C1 segment of cervical spinal cord (tissue), 14 donors: ENCODE measurements at regions not wholly inside any gene's neighbourhood (a gene's known extent, or its start where the extent isn't known, plus 50 kb on each side); places are given as distances from the start of the nearest gene placed in this dataset.

Source experiments
- DNase-seq, 14 donors: peaks; one replicate each; lab custom pipeline; 2025; lab: John Stamatoyannopoulos, UW

DNA sequence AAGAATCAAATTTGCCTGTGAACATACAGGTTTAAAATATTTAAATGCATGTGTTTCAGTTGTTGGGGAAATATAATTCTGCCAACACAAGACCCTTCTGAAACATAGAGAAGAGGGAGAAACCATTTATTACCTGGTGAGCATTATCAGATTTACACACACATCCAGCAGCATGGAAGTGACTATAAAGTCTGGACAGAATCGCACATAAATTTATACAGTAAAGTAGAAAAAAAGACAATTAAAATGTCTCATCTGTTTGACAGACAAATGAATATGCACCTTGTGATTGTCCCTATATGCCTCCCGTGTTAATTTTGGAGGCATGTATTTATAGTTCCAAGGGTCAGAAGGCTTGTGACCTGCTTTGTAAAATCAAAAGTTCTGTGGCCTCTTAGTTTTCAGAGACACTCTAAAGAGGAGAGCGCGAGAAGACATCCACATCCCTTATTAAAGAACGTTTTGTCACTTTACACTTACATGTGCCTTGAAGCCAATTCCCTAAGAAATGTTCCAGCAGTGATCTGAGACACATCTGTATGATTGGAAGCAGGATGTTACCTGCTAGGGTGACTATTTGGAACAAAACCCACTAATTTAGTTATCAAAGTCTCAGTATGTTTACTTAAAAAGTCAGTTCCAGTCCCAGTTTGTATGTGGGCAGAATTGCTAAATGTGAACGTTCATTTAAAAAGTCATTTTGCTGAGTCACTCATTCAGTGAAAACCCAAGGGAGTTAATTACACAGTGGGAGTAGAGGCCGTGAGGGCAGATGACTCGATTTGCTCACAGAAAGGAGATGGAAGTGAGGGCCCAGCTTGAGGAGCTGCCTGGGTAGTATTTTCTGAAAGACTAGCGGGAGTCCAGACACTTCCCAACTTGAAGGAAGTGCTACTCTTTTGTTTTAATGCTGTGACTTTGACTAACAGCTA is 527.6 kb upstream of the MEX3C start:
- no peak for DNase-seq

DNA sequence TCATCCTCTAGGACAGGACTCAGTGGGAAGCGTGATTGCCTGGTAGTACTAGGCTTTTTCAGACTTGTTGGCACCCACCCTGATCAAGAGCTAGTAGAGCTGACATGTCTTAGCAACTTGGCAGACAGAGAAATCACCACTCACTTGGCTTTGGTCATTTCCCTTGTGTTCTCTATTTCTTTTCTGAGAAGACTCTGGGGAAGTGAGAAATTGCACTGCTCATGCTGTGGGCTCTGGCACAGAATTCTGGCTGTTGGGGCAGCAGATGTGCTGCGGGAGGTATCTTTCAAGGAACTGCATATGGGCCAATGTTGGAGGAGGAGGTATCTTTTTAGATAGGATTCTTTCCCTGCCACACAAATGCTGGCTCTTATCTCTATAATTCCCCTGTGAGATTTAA is 529.1 kb upstream of the MEX3C start:
- DNase-seq = no peak

DNA sequence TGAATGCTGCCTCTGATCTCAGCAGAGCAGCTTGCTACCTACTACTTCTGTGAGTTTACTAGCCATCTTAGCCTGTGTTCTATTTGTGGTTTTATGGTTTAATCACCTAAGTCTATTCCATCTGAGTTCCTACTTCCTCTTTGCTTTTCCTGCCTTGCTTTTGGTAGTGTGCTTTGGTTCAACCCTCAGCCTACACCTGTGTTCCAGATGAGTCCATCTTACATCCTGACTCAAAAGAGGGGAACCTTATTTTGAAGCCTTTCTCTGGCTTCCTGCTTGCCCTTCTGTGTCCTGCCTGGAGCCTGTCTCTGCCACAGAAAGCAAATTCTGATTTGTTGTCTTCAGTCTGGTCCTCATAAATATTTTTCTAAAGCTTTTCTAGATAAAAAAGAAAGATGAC is 530.3 kb upstream of the MEX3C start:
- DNase-seq = no peak

DNA sequence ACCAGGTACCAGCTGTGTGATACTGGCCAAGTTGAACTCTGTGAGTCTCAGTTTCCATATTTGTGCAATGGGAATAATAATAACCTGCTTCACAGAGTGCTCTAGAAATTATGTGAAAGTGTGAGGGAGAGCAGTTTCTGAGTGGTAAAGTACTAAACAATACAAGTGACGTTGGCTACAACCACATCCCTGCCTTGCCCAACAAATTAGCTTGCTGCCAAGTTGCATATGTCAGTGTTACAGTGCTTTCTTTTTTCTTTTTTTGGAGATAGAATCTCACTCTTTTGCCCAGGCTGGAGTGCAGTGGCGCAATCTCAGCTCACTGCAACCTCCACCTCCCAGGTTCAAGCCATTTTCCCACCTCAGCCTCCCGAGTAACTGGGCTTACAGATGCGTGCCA is 533.6 kb upstream of the MEX3C start:
- DNase-seq = no peak

DNA sequence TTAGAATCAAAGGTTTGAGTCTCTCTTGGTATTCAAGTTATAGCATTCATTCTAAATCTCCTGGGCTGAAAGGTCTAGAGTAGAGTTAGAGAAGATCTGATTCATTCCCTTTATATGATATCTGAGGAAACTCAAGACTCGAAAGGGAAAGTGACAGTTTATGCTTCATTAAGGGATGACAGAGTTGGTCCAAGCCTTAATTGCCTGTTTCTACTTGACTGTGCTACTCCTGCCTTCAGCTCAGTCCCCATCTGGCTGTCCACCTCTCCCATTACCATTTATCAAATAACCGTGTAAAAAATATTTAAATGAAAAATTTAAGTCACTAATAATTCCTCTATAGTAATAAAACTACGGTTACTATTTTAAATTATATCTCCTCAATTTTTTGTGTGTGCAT is 537.1 kb upstream of the MEX3C start:
- no peak for DNase-seq

DNA sequence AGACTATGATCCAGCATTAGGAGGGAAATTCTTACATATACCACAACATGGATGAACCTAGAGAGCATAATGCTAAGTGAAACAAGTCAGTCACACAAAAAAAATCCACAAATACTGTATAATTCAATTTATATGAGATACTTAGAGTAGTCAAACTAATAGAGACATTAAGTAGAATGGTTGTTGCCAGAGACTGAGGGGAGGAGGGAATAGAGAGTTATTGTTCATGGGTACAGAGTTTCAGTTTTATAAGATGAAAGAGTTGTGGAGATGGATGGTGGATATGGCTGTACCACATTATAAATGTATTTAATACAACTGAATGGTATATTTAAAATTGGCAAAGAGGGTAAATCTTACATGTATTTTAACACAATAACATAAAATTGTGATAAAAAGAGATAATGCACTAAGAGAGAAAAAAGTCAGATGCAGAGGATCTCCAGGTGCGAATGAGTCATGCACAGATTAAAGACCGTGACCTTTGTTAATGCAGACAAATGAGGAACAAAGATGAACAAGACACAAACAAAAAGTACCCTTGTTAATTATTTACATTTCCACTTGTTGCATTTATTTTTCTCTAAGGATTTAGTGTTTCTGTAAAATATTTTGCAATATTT is 541.7 kb upstream of the MEX3C start:
- no peak for DNase-seq

DNA sequence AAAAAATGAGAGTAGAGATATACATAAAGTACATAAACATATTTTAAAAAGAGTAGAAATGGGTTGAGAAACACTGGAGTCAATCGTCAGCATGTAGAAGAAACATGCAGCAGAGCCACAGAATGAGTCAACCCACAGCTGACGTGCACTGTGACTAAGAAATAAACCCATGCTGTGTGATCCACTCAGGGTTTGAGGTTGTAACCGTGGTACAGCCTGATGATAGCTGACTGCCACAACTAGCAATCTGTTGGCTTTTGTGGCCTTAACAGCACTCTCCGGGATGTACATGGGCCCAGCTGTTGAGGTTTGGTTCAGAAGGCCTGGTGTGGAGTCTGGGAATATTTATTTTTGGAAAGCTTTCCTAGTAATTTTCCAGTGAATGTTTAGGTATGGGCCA is 554.4 kb upstream of the MEX3C start:
- no peak for DNase-seq

DNA sequence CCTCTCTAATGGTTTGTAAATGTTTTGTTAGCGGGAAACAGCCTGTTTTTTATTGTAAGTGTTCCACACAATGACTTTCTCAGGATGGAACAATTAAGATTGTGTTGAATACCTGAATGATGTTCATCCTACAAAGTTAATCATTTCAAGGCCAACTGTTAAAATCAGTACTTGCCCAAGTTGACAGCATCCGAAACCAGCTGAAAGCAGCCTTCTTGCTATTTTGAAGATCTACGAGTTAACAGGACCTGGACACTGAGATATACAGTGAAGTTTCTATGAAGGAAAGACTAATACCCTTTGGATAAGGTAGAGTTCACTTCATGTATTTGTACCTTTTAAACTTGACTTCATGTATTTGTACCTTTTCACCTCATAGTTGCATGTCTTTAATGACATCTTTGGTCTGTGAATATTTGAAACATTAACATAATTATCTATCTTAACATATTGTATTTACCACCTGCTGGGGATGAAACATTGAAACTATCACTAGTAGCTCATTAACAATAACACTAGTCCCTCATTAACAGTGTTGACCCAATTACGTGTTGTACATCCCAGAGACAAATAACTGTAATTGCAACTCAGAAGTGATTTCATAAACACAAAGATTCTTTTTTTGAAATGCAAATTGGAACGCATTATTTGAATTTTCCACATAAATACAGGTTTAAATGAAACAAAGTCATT is 556.0 kb upstream of the MEX3C start:
- no peak for DNase-seq

DNA sequence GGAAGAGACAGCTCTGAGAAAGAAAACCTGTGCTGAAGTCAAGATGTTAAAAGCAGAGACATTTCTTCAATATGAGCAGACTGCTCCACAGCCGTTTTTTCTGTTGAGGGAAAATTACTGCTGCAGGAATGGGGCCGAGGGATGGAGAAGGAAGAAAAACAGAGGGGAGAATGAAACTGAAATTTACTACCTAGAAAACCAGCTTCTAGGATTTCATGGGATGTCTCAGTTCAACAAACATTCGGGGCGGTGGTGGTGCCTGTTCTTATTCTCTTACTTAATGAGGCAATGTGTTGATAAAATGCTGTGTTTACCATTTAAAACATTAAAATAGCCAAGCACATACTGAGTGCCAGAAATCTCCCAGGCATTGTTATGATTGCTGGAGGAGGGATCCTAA is 557.1 kb upstream of the MEX3C start:
- DNase-seq = no peak

DNA sequence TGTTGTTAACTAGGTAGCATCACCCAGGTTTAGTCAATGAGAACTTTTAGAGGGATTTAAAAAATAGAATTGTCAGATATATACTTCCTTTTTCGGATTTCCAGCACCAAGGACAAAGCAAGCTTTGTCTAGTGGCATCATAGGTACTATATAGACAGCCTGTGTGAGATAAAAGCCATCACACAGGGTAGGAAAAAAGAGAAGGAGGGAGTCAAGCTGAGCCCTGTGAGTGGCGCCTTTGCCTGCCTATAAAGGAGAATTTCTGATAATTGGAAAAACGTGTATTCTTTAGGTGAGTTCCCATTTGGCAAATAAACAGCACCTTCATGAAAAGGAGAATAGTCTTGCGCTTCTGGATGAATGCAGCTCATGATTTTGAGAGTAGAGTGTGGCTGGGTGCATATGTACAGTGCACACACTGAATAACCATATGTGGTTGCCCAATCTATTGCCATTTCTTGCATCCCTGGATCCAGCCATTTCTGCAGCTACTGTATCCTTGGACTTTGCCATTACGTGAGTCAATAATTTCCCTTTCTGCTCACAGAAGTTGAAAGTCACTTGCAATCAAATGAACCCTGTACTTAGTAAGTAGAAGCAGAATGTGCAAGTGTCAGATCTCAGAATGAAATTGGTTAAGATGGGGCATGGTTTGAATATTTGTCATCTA is 559.9 kb upstream of the MEX3C start:
- no peak for DNase-seq

DNA sequence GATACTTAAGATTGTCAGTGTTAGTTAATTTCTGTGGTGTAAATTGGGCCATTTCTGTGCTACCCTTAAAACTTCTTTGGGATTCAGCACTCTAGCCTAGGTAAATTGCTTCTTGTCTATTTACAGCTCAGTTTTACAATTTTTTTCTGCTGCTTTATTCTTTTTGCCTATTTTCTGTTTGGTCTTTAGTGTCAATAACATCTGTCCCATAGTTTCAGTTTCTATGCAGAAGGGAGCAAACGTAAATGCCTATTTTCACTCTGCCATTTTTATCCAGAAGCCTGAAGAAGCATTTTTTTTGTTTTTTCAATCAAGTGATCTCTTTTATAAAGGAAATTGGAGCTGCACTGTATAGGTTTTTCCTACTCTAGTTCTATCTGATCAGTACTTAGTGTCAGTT is 564.9 kb upstream of the MEX3C start:
- DNase-seq = no peak

DNA sequence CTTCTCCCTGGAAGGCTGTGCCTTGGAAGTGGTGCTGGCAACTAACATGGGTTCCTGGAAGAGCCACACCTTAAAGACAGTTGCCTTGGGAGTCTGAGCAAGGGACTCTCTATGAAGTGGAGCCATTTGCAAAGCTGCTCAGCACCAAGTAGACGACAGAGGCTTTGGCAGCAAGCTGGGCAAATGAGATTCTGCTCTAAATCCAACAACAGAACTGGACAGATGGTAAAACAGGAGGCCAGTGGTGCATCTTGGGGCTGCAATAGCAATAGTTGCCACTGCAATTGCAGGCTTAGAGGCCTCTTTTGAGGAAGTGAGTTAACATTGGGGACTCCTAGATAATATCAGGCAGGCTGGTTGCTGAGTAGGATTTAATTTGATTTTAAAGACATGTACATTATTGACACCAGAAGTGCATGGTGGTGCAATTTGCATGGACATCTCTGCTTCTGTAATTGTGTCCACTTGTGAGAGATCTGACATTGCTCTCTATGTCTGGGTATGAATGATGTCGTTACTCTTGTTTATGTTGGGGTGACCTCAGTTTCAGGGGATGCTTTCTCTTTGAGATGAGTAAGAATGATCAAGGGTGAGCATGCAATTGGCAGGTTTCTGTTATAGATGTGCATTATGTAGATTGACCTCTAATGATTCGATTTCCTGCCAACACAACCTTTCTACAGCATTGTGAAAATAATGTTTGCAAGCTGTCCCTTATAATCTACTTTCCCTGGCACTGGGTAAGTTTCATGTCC is 568.3 kb upstream of the MEX3C start:
- DNase-seq = no peak

DNA sequence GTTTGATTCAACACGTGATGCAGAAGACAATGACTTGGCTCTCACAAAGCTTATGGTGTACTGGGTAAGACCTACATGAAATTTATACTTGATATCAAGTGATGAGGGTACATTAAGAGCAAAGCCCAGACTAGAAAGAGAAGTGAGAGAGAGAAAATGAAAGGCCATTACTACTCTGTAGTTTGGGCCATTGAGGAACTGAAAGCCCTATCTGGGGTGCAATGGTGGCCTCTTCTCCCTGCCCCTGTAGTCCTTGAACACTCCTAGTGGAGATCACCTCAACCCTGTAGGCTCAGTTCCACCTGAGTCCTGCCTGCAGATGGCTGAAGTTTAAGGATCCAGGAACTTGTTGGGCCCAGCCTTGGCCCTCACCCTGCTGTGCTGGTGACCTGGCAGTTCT is 569.8 kb upstream of the MEX3C start:
- no peak for DNase-seq

DNA sequence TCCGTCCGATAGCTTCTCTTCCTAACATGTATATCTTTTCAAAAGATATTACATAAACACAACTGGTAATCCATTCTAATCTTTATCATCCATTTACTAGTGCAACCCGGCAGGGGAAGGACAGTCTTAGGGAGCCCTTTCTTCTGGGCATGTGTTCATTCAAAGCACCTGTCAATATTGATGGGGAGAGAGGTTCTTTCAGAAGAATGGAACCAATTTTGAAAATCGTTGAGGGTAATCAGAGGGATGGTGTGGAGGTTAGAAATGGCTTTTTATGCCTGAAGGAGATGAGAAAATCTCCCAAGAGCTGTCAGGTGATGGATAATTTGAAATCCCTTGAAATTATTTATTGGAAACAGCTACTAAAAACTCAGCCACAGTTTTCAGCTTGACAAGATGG is 561.9 kb upstream of the DCC start:
- no peak for DNase-seq

DNA sequence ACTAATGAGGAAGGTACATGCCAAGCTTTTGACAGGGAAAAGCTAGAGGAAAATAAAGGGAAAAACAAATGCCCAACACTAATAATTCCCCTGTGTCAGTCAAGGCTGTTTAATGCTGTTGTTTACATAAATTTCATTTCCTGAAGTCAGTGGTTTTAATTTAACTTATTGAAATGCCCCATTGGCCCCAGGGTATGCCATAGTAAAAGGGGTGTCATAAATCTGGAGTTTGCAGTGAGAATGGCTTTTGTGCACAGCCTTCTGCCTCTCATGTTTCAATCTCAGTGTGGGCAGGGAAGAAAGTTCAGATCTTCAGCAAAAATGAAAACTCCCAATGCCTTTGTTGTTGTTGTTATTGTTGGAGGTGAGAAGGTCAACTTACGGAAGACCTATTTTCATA is 550.1 kb upstream of the DCC start:
- DNase-seq = no peak

DNA sequence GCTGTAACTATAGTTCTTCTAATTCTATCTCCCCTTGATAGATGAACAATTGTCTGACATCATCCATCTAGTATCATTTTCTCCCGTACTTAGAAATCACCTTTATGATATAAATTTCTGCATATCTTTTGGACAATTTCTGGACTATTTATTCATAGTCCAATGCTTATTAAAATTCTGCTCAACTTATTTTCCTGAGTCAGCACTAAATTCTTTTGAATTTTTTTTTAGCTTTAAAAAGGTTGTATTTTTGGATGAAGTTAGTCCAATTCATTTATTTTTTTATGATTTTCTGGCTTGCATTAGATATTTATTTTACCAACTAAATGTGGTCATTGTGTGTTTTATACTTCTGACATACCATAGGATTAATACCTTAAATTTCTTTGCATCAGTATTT is 538.5 kb upstream of the DCC start:
- DNase-seq = no peak

DNA sequence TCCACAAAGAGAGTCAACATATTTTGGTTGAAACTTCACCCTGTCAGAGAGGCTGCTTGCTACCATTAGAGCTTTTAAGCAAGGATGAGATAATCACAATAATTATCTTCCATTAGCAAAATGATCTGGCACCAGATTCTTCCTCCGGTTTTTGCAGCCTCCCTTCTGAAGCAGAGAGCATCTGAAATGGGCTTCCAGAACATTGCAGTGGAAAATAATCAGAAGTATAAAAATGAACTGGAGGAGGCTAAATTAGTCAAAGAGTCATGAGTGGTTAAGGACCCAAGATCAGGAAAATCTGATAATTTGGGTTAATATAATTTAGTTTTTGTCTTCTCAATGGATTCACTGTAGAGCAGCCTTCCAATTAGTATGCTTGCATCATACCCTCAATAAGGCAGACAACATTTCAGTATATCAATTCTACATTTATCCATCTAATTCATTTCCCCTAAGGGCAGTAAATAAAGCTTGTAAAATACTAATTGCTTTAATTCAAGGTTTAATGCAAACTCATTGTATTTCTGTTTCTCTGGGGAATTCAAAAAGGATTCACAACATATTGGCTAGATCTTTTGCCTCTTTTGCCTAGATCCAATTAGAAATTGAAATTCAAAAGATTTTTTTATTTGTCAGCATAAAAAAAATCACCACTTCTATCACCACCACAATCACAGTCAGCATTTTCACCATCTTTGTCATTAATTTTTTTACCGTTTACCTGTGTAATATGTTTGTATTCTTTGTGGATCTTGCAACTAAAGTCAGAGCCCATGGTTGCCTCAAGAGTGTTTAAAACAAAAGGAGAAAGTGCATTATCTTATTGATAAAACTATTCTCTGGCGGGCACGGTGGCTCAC is 537.2 kb upstream of the DCC start:
- no peak for DNase-seq

DNA sequence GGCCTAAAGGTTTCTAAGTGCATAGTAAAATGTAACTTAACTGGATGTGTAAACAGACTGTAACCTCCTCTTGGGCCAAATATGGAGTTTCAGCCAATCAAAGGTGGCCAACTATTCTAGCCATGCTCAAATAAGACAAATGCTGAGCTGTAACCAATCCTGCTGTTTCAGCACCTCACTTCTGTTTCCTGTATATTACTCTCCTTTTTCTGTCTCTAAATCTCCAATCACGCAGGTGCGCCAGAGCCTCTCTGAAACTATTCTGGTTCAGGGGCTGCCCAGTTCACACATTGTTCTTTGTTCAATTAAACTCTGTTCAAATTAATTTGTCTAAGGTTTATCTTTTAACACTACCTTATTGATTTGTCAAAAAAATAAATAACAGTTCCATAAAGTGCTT is 532.7 kb upstream of the DCC start:
- no peak for DNase-seq

DNA sequence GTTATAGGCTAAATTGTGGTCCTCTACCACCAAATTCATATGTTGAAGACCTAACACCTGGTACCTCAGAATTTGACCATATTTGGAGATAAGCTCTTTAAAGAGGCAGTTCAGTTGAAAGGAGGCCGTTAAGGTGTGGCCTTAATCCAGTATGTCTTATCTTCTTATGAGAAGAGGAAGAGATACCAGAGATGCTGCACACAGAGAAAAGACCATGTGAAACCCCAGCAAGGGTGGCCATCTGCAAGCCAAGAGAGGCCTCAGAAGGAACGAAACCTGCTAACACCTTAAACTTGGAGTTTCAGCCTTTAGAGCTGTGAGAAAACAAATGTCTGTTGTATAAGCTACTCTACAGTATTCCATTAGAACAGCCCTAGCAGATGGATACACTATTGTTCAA is 528.1 kb upstream of the DCC start:
- DNase-seq = no peak

DNA sequence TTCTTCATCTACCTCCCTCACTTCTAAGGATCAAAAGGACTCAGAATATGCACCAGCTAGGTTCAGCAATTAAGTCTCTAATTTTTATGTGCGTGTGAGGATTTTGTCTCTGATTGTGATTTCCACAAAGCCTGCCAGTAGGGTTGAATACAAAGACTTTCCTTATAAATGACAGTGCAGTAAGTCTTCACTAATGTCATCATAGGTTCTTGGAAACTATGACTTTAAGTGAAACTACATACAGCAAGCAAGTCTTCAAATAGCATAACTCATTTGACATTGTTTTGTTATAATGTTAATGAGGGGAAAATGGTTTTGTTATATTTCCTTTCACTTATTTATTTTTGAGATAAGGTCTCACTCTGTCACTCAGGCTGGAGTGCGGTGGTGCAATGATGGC is 526.3 kb upstream of the DCC start:
- DNase-seq = no peak

DNA sequence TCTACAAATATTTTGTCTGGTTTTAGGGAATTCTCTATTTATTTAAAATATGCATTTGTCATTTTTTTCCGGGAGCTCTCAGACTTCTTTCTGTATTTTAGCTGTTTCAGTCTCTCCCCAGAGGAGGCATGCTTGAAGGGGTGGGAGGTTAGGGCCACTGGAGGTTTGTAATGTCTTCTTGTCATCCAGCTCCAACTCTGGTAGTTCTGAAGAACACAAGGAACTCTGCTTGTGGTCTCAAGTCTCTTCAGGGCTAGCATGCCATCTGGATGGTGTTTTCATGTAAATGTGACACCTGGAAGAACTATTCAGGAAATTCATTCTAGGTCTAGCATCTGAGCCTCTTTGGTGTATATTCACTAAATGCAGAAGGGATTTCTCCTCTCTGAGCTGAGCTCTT is 518.4 kb upstream of the DCC start:
- DNase-seq = no peak
